GM19240 (cell line): ENCODE measurements at regions not wholly inside any gene's neighbourhood (a gene's known extent, or its start where the extent isn't known, plus 50 kb on each side); places are given as distances from the start of the nearest gene placed in this dataset.
"Not testable (repeated sequence)": the region's sequence is repeated elsewhere in the genome, so short reads cannot be mapped to it uniquely, and the experiment has no call there.

Source experiments
- DNase-seq: peaks from one replicate; pipeline ENCODE4 v3.0.0; 2011; ENCODE audit warnings: low spot score; ENCODE audit not compliant: insufficient read length

DNA sequence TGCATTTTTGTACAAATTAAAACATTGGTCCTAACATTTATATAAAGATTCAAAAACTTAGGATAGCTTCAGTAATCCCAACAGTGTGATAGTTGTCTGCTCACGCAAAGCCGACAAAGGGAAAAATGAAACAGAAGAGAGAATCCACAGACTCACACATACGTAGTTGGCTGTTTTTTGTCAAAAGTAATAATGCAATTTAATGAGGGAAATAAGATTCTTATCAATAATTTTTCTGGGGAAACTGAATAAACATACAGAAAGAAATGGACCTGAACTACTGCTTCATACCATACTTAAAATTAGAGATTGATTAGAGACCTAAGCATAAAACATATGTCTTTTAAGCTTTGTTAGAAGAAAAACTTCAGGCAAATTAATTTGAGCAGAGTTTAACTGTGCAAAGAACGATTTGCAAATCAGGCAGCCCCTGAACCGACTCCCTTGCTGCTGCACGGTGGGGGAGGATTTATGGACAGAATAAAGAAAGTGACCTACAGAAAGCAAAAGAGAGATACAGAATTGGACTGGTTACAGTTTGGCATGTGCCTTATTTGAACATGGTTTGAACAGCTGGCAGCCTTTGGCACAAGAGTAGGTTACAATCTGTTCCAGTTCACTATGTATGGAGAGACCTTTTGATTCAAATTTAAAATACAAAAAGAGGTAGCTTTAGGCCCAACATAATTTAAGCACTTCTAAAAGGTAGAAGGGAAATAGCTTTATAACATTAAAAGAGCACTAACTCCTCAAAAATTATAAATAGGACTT, 64.9 kb upstream of the CTSV start:
- DNase-seq: not testable (repeated sequence)

DNA sequence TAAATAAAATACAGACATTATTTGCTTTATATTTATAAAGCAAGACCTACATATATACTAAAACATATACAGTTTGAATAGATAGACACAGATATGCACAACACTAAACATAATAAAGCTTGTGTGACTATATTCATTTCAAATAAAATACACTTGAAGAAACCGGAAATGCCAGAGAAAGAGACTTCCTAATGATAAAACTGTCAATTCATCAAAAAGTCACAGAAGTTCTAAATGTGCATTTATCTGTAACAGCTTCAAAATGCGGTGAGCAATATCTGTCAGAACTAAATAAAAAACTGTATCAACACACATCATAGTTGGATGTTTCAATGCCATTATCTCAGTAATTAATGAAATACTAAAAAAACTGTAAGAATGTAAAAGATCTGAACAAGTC, 60.6 kb upstream of the CTSV start:
- DNase-seq: not testable (repeated sequence)

DNA sequence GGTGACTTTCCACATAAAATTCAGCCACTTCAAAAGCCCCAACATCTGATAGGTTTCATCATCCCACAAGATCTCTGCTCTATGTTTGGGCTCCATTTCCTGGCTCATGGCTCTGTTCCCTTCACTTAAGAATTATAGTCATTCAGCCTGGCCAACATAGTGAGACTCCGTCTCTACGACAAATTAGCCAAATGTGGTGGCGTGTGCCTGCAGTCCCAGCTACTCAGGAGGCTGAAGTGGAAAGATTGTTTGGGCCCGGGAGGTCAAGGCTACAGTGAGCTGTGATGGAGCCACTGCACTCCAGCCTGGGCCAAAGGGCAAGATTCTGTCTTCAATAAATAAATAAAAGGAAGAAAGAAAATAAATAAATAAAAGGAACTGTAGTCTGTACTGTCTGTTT, 57.9 kb upstream of the CTSV start:
- no peak for DNase-seq

DNA sequence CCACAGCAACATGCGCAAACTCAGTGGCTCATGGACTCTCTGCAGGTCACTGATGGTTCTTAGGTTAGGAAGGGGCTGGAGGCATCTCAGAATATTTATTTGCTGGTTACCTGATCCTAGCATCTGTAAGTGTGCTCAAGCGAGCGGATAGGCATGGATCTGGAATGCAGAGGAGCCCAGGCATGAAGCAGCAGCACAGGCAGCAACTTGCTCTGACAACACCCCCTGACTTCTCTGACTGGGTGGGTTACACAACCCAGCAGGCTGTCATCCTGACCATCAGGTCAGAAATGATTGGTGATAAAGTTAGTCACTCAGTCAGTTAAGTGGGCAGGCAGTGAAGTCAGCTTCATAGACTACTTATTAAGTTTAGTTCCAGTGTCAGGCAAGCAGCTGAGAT, 50.4 kb upstream of the CTSV start:
- not testable (repeated sequence) for DNase-seq
